HG02588 (cell line): ENCODE measurements at regions not wholly inside any gene's neighbourhood (a gene's known extent, or its start where the extent isn't known, plus 50 kb on each side); places are given as distances from the start of the nearest gene placed in this dataset.
"Not testable (repeated sequence)": the region's sequence is repeated elsewhere in the genome, so short reads cannot be mapped to it uniquely, and the experiment has no call there.

ENCODE experiments used
- ATAC-seq: cut with Tn5 transposase; IDR thresholded peaks from one replicate; pipeline ENCODE4 v1.9.1; 2021; ENCODE audit warnings: mild to moderate bottlenecking, moderate library complexity; ENCODE audit not compliant: unreplicated experiment

- ATAC-seq: no peak
These were observed 424.6 kb upstream of the NFE2L3 start for GRCh38 chr7:25727446-25727845.

GRCh38 chr7:25727876-25728275 is 424.1 kb upstream of the NFE2L3 start:
- ATAC-seq: no peak

- ATAC-seq: no peak
These were observed 420.7 kb upstream of the NFE2L3 start for GRCh38 chr7:25731068-25731845.

- ATAC-seq: no peak
These were observed 420.2 kb upstream of the NFE2L3 start for GRCh38 chr7:25731846-25732245.

- no peak for ATAC-seq
These were observed 419.2 kb upstream of the NFE2L3 start for GRCh38 chr7:25732766-25733217.

- no peak for ATAC-seq
These were observed 416.2 kb upstream of the NFE2L3 start for GRCh38 chr7:25735674-25736242.

GRCh38 chr7:25738528-25738927 is 413.5 kb upstream of the NFE2L3 start:
- ATAC-seq: no peak

GRCh38 chr7:25739143-25739542 is 412.9 kb upstream of the NFE2L3 start:
- no peak for ATAC-seq

- ATAC-seq: no peak
These were observed 409.7 kb upstream of the NFE2L3 start for GRCh38 chr7:25742316-25742715.

- ATAC-seq: not testable (repeated sequence)
These were observed 408.1 kb upstream of the NFE2L3 start for GRCh38 chr7:25743670-25744451.

- no peak for ATAC-seq
These were observed 401.1 kb upstream of the NFE2L3 start for GRCh38 chr7:25750744-25751508.

GRCh38 chr7:25752154-25752553 is 399.8 kb upstream of the NFE2L3 start:
- ATAC-seq: no peak

- no peak for ATAC-seq
These were observed 398.8 kb upstream of the NFE2L3 start for GRCh38 chr7:25752967-25753791.

GRCh38 chr7:25753837-25754236 is 398.2 kb upstream of the NFE2L3 start:
- no peak for ATAC-seq

- ATAC-seq: no peak
These were observed 397.7 kb upstream of the NFE2L3 start for GRCh38 chr7:25754333-25754732.

- no peak for ATAC-seq
These were observed 397.2 kb upstream of the NFE2L3 start for GRCh38 chr7:25754751-25755150.

GRCh38 chr7:25756601-25757000 is 395.4 kb upstream of the NFE2L3 start:
- ATAC-seq: no peak

- ATAC-seq: no peak
These were observed 393.4 kb upstream of the NFE2L3 start for GRCh38 chr7:25758559-25758958.

GRCh38 chr7:25759286-25759685 is 392.7 kb upstream of the NFE2L3 start:
- ATAC-seq: no peak

- no peak for ATAC-seq
These were observed 392.2 kb upstream of the NFE2L3 start for GRCh38 chr7:25759748-25760147.
